Anterior cingulate cortex (tissue), 58 donors: ENCODE measurements at regions not wholly inside any gene's neighbourhood (a gene's known extent, or its start where the extent isn't known, plus 50 kb on each side); places are given as distances from the start of the nearest gene placed in this dataset.

Experiments used
- DNase-seq, 58 donors: peaks; one replicate each; lab custom pipeline; 2025; lab: John Stamatoyannopoulos, UW

DNA sequence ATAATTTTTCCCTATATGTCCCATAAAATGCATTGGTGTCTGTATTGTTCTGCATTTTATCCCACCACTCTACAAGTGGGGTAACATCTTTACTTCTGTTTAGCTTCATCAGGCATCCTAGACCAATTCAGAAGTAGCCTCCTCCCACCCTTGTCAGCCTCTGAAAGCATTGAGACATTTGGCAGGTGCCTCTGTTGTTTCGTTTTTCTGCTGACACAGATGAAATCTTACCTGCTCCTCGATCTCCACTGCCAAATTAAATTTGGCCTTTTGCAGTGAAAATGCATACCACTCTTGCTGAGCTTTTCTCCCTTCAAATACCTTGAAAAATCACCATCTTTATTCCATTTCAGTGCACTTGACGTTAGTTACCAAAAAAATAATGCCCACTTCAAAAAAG is 83.5 kb upstream of the STARD13 start:
- DNase-seq, result no peak

DNA sequence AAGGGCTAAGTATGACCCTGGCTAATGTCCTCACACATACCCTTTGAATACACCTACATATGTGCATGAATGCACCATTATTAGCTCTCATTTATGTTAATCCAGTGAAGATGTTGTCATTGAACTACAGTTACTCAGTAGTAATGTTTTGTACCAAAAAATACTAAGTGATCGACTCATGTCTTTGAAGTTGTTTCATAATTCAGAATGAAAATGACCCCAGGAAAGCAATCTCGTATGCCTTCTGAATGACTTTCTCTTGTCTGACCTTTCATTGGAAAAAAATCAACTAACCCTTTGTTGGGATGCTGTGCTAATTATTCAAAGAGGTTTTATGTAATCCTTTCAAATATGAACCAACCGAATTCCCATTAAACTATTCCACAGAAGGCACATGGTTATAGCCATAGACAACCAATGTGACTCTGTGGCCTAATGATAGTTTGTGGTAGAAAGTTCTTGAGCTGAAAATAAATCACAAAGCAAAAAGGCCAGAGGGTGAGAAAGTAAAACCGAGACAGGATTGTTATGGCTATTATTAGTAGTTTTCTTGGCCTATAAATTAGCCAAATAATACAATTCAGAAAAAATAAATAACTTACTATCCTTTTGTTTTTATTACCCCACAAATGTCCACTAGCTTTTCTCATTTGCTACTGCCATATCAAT is 86.8 kb upstream of the STARD13 start:
- DNase-seq, result no peak

DNA sequence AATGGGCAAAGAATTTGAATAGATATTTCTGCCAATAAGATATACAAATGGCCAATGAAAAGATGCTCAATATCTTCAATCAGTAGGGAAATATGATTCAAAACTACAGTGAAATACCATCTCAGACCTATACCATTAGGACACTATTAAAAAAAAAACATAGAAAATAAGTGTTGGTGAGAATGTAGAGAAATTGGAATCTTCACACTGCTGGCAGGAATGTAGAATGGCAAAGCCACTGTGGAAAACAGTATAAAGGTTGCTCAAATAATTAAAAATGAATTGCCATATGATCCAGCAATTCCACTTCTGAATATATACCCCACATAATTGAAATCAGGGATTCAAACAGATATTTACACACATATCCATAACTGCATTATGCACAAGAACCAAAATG is 88.1 kb upstream of the STARD13 start:
- DNase-seq, result no peak

DNA sequence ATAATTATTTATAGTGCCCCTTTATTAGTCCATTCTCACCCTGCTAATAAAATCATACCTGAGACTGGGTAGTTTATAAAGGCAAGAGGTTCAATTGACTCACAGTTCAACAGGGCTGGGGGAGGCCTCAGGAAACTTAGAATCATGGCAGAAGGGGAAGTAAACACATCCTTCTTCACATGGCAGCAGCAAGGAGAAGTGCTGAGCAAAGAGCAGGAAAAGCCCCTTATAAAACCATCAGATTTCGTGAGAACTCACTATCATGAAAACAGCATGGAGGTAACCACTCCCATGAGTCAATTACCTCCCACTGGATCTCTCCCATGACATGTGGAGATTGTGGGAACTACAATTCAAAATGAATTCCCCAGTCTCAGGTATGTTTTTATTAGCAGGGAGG is 89.9 kb upstream of the STARD13 start:
- no peak for DNase-seq

DNA sequence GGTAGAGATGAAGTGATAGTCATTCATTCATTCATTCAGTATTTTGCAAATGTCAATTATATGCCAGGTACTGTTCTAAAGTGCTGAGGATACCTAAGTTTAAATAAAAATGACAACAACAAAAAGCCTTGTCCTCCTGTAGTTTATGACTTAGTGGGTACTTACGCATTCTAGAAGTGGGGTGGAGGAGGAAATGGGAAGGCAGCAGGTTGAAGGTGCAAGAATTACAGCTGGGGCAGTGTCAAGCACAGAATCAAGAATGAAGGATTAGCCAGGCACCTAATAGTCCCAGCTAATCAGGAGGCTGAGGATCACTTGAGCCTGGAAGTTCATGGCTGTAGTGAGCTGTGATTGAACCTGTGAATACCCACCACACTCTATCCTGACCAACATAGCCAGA is 90.7 kb upstream of the STARD13 start:
- DNase-seq, result no peak

DNA sequence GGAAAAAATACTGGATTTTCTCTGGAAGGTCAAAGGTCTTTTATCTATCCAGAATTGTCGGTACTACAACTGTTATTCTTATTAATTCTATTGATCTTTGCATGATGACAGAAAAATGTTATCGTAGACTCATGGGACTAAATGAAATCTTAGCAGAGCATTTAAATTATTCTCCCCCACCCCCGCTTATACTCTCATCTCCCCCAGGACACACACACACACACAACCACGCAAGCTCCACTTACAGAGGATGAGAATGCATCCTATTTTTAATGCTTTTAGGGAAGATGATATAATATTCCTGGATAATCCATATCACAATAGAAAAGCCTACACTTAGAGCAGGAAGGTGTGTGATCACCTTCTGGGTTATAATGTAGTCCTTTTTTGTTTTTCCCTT is 91.9 kb upstream of the STARD13 start:
- DNase-seq, result no peak

DNA sequence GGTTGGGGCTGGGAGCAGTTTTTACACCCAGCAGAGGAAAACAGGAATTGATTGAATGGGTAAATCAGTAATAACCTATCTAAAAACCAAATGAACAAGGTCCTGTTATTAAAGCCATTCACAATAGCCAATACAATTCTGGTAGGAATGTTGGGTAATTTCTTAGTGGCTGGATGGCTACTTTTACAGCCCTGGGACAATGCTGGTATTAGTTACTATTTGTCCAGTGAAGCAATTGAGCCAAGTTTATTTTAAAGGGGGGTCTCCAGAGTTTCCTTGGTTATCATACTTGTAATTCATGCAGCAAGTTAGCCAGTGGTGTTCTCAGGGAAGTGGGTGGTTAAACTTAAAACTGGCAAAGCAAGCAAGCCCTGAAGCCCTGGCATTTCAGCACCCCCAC is 92.3 kb upstream of the STARD13 start:
- DNase-seq, result no peak

DNA sequence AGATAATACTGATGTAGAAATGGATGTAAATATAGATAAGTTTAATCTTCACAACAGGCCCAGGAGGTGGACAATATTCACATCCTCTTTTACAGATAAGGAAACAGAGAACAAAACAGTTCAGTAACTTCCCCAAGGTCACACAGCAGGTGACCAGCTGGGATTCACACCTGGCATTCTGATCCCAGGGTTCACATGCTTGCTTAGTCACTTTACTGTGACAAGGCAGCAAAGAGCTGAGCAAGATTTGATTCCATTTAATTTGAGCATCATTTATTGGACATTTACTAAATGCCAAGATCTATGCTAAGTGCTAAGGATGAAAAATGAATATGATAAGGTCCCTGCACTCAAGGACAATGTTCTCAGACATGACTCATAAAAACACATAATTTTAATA is 94.1 kb upstream of the STARD13 start:
- DNase-seq, result no peak

DNA sequence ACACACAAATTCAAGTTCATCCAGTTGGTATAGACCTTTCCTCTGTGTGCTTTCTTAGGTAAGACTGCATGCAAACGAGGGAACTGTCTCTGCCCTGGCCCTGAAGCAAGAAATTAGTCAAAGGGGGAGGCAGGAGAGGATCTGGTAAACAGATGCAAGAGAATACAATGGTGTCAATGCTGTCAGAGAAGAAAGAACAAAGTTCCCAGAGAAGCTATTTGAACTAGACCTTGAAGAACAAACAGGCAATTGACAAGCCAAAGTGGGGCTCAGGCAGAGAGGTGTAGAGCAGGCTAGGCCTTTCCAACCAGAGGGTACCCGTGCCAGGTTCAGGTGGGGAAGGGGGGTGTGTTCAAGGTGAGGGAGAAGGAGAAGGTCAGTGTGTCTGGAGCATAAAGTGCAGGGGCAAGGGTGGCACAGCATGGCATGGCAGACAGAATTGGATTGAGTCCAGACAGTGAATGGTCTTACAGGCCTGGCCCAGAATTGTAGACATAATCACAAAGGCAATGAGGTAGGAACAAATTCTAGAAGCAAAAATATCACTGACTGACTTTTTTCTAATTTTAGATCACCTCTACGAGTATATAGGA is 95.0 kb upstream of the STARD13 start:
- no peak for DNase-seq

DNA sequence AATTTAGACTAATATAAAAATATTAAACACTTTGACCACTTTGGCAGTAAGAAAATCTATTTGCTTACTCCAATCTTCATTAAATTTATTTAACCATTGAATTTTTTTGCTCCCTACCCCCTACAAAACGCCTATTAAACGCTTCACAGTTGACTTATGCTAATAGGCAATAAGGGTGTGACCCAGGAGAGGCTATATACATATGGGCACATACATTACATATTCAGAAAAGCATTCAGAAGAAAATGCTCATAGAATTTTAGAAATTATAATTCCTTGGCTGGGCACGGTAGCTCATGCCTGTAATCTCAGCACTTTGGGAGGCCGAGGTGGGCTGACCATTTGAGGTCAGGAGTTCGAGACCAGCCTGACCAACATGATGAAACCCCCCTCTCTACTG is 95.6 kb upstream of the STARD13 start:
- no peak for DNase-seq

DNA sequence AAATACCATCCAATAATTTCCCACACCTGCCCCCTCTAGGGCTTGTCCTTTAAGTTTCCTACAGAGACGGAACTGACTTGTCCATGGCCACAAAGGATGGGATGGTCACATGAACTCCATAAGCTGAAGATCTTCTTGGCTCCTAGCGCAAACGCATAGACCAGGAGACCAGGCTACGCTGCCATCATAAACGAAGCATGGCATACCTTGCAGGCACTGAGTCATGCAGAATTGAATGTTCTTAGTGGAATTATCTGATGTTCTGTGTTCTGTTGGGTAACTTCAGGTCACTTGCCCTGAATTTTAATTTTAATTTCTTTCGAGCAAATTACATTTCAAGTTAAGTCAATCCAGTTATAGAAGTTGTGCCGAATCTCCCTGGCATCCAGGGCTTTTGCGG is 96.4 kb upstream of the STARD13 start:
- DNase-seq, result no peak

DNA sequence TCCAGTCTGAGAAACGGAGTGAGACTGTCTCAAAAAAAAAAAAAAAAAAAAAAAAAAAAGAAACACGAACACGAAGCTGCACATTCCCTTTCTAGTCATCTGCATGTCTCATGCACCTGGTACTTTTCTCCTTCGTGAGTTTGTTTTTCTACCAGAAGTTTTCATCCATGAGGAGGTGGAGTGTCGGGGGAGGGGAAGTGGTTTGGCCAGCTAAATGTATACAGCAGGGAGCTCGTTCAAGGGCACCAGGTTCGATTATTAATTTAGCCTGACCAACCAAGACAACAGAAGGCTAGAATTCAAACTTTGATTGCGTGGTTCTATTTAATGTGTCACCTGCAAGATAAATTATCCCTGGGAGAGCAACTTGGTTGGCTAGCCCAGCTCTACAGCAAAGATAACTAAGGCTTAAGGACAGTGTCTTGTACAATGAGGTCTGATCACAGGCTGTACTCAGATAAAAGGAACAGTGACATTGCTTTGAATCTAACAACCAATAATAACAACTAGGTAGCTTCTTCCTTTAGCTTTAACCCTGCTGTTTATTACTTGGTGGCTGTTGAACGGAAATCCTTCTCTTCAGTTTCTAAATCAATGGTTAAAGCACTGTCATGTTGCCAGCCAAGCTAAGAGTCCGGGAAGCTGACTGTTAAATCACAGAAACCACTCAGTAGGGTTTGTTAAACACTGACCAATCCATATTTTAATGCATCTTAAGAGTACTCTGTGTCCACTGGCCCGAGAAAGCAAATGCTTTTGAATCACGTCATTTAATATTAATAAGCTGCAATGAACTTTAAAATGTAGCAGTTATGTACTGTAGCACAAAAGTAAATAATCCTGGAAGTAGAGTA is 98.4 kb upstream of the STARD13 start:
- no peak for DNase-seq

DNA sequence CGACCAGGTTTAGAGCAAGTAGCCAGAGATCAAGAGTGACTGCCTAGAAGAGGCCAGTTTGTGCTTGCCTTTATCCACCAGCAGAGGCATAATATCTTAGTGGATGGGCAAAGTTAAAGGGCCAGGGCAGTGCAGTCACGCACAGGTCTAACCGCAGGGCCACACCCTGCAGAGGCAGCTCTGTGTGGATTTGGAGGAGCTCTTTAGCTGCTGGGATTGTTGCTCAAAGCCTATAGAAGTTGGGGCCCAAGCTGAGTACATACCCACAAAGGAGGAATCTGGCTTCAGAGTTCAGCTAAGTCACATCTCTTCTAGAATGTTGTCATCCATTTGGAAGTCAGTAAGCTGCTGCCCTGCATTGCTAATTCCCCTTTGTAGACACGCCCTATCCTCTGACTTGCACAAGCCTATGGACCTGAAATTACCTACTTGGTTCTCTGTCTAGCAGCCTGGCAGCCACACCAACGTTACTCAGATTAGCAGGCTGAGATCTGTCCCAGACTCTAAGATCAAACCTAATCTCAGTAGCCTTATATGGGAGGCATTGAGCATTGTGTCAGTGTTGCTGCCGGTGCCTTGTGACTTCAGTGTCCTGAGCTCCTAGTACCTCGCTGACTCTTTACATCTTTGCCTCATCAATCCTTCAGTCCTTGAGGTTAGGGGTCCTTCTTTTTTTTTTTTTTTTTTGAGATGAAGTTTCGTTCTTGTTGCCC is 102.9 kb upstream of the STARD13 start:
- DNase-seq, result no peak

DNA sequence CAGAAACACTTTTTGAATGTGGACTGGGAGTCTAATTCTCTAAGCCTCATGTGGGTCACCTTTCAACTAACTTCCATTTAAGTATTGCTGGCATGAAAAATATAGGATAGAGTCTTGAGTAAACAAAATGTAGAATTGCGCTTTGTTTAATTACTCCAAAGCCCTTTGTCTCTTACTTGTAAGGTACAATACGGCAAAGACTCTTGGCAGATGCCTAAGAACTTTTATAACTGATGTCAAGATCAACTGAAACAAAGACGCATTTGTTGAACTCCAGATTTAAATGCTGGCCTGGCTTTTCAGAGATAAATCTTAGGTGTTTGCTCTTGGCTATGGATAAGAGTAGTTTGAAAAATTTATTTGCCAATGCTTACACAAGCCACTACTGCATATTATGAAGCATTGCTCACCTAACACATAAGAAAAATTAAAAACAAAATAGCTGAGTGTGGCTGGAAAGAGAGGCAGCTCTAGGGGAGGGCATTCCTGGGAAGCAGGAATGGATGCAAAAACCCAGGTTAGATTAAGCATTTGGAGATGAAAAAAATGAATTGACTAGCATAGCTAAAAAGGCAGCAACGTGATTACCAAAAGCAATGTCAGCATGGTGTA is 107.3 kb upstream of the STARD13 start:
- no peak for DNase-seq

DNA sequence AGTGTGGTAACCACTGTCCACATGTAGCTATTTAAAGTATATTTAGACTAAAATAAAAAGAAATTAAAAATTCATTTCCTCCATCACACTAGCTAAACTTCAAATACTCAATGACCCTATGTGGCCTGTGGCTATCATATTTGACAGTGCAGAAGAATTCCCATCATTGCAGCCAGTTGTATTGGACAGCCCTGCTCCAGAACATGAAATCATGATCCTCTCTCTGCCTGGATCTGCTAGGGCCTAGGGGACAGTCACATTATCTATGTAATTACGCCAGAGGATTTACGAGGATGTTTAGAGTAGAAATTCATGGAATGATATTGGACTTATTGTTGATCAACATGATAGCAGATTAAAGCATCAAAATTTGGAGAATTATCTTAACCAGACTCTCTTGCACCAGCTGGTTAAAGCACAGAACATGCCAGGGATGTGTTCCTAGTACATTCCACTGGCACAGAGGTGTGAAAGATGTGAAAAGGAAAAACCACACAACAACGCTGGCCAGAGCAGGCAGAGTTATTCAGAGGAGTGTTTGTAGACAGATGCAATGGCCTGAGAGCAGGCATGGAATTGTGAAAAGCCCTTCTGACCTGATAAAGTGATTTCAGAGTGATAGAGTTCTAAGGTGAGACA is 108.9 kb upstream of the STARD13 start:
- DNase-seq, result peak in 3 of 58 donors; percentile 4 to 37 (median 6)

DNA sequence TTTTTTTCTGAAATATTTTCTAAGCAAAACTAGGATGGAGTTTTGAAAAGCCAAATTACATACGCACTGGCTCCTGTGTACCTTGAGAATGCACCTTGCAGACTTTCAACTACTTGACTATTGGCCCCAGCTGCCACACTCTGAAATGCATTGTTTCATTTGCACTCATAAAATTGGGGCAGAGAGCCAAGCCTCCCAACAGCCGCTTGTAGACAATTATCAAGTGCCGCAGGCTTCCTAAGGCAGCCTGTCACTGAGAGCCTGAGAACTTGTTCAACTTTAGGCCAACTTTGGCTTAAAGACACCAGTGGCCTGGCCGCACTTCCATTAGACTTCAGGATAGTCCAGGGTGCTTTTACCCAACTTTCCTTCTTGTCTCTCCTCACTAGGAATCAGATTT is 115.7 kb upstream of the STARD13 start:
- no peak for DNase-seq

DNA sequence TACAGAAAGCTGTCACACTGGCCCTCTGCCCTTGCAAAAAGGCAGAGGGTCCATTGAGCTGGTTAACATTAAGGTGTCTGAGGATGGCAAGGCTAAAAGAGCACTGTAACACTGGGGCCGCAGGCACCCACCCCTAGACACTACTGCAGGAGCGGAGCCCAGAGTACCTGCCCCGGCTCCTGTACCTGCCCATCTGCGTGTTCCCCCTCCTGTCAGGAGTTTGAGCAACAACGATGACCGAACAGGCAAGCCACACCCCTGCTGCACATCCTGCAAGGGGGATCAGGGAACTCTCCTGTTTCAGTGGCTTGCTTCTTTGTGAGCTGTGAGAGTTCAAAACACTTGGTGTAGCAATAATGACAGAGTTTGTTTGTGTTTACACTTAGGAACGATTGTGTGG is 117.4 kb upstream of the STARD13 start:
- no peak for DNase-seq

DNA sequence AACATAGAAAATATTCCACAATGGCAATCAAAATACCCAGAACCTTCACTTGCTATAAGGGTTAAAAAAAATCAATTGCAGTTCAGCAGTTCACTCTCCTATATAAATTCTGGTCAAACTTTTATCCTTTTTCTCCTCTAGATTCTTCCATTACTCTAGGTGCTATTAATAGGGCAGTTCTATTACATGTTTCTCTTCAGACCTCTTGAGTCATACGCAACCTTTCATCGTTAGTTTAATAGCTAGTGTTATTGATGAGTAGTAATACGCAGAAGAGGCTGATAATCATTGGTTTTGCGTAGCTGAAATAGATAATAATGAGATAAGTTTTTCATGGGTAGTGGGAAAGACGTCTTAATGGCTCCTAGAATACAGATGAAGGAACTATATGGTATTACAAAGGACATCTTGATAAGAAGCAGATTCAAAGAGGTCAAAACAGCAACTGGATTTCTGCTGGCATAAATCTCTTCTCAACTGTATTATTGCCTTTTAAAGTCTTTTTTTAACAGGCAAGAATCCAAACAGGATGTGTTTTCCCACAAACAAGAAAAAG is 118.3 kb upstream of the STARD13 start:
- no peak for DNase-seq

DNA sequence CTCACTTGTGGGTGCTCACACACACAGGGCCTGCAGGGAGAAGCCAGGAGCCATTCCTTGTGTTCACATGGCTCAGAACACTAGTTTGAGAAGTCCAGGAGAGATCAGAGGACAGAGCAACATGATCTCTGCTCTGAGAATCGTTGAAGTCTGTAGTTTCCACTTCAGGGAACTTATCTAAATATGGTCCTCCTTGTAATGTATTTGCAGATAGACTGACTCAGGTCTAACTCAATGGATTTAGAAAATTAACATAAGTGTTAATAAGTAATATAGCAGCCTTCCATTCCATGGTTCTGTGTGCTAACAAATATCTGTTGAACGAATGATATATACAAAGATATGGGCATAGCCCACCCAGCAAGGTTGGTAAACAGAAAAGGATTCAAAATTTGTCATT is 119.8 kb upstream of the STARD13 start:
- DNase-seq, result no peak
